ENCODE measurements at regions not wholly inside any gene's neighbourhood (a gene's known extent, or its start where the extent isn't known, plus 50 kb on each side); places are given as distances from the start of the nearest gene placed in this dataset.
"Not testable (repeated sequence)": the region's sequence is repeated elsewhere in the genome, so short reads cannot be mapped to it uniquely, and the experiment has no call there.

- Histone ChIP-seq H3K27ac (no peak overlapping the region), H3K36me3 (no peaks in the 10 kb centered on the region), H3K9me3 (no peaks in the 10 kb centered on the region), H3K4me3 (ENCODE audit: low read depth in 1 of 2, low read length in 1 of 2) (no peak overlapping the region), H3K27me3 (no peaks in the 10 kb centered on the region), H3K4me1 (ENCODE audit: control insufficient read depth in 1 of 2, insufficient read depth in 1 of 2, low read depth in 1 of 2, low read length in 1 of 2) (no peaks in the 10 kb centered on the region)
- TF ChIP-seq CTCF (IDR thresholded peaks at IDR 0.05) = no peak
These were observed 277.4 kb upstream of the XYLT1 start for GRCh38 chr16:17748044-17748719.

- no peak overlapping the region for H3K27ac ChIP-seq
- H3K9me3 ChIP-seq = no peaks in the 10 kb centered on the region
- H3K27me3 ChIP-seq = no peaks in the 10 kb centered on the region
- H3K4me3 ChIP-seq (ENCODE audit: low read depth in 1 of 2, low read length in 1 of 2) = no peak overlapping the region
- no peak for TF ChIP-seq CTCF (IDR thresholded peaks at IDR 0.05)
- H3K4me1 ChIP-seq (ENCODE audit: control insufficient read depth in 1 of 2, insufficient read depth in 1 of 2, low read depth in 1 of 2, low read length in 1 of 2) = no peaks in the 10 kb centered on the region
- H3K36me3 ChIP-seq = no peaks in the 10 kb centered on the region
These were observed 276.5 kb upstream of the XYLT1 start for GRCh38 chr16:17747081-17747756.

GRCh38 chr16:17744921-17745572 lies 274.3 kb upstream of the XYLT1 start:
- no peaks in the 10 kb centered on the region for H3K36me3 ChIP-seq
- no peak overlapping the region for H3K4me3 ChIP-seq (ENCODE audit: low read depth in 1 of 2, low read length in 1 of 2)

GRCh38 chr16:17743578-17743977 lies 272.8 kb upstream of the XYLT1 start:
- Histone ChIP-seq H3K36me3 (no peaks in the 10 kb centered on the region), H3K27me3 (no peaks in the 10 kb centered on the region), H3K4me3 (ENCODE audit: low read depth in 1 of 2, low read length in 1 of 2) (no peak overlapping the region), H3K4me1 (ENCODE audit: control insufficient read depth in 1 of 2, insufficient read depth in 1 of 2, low read depth in 1 of 2, low read length in 1 of 2) (no peaks in the 10 kb centered on the region), H3K27ac (no peak overlapping the region), H3K9me3 (no peaks in the 10 kb centered on the region)
- TF ChIP-seq CTCF (IDR thresholded peaks at IDR 0.05) = no peak

More at GRCh38 chr16:17744921-17745572, 274.3 kb upstream of the XYLT1 start:
- Histone ChIP-seq H3K27ac (no peak overlapping the region), H3K9me3 (no peaks in the 10 kb centered on the region), H3K27me3 (no peaks in the 10 kb centered on the region), H3K4me1 (ENCODE audit: control insufficient read depth in 1 of 2, insufficient read depth in 1 of 2, low read depth in 1 of 2, low read length in 1 of 2) (no peaks in the 10 kb centered on the region)
- TF ChIP-seq CTCF (IDR thresholded peaks at IDR 0.05) = no peak

GRCh38 chr16:17743158-17743557 lies 272.4 kb upstream of the XYLT1 start:
- Histone ChIP-seq H3K36me3 (no peaks in the 10 kb centered on the region), H3K9me3 (no peaks in the 10 kb centered on the region), H3K4me1 (ENCODE audit: control insufficient read depth in 1 of 2, insufficient read depth in 1 of 2, low read depth in 1 of 2, low read length in 1 of 2) (no peaks in the 10 kb centered on the region), H3K4me3 (ENCODE audit: low read depth in 1 of 2, low read length in 1 of 2) (no peak overlapping the region), H3K27ac (no peak overlapping the region), H3K27me3 (no peaks in the 10 kb centered on the region)
- TF ChIP-seq CTCF (IDR thresholded peaks at IDR 0.05) = no peak

GRCh38 chr16:17735099-17735498 lies 264.3 kb upstream of the XYLT1 start:
- not testable (repeated sequence) for H3K27me3 ChIP-seq; H3K4me3 ChIP-seq (ENCODE audit: low read depth in 1 of 2, low read length in 1 of 2); H3K4me1 ChIP-seq (ENCODE audit: control insufficient read depth in 1 of 2, insufficient read depth in 1 of 2, low read depth in 1 of 2, low read length in 1 of 2); H3K9me3 ChIP-seq; H3K27ac ChIP-seq; H3K36me3 ChIP-seq

Data from neutrophil (primary cell).